MCF 10A (cell line): ENCODE measurements at regions not wholly inside any gene's neighbourhood (a gene's known extent, or its start where the extent isn't known, plus 50 kb on each side); places are given as distances from the start of the nearest gene placed in this dataset.
A peak's percentile ranks its signal among the peaks of the same experiment; 100 is the strongest.

Experiments
- BruUV-seq: library from RNA; stranded (reverse); fragments of 400-500 nt; replicated peaks from 2 replicates; lab custom pipeline; 2021; lab: Mats Ljungman, UMichigan
- CTCF ChIA-PET: fragments of 300-600 bp; sonication (Branson Sonifier 250); formaldehyde crosslinking; extraction: SDS; loops from one replicate; lab custom pipeline; 2021; ENCODE audit warnings: antibody characterized with exemption, inconsistent platforms; lab: Yijun Ruan, JAX
- POLR2A ChIA-PET: fragments of 300-600, 350-650 bp; sonication (Branson Sonifier 250); formaldehyde crosslinking; extraction: SDS; loops from one replicate; lab custom pipeline; 2020; ENCODE audit warnings: antibody characterized with exemption, inconsistent platforms; lab: Yijun Ruan, JAX
- DNase-seq: peaks from one replicate; pipeline ENCODE4 v3.0.0-alpha.2; 2018; ENCODE audit not compliant: unreplicated experiment
- H3K27ac Mint-ChIP-seq: one replicate; pipeline ENCODE4 v1.8.0; 2022; ENCODE audit warnings: mild to moderate bottlenecking, low read depth, mixed read lengths; ENCODE audit not compliant: unreplicated experiment
- H3K27me3 Mint-ChIP-seq: one replicate; pipeline ENCODE4 v1.8.0; 2022; ENCODE audit warnings: mixed read lengths; ENCODE audit not compliant: insufficient read depth, unreplicated experiment
- H3K36me3 Mint-ChIP-seq: one replicate; pipeline ENCODE4 v1.8.0; 2022; ENCODE audit warnings: mild to moderate bottlenecking, moderate library complexity, mixed read lengths; ENCODE audit not compliant: insufficient read depth, unreplicated experiment
- H3K4me1 Mint-ChIP-seq: one replicate; pipeline ENCODE4 v1.8.0; 2022; ENCODE audit warnings: mixed read lengths; ENCODE audit not compliant: insufficient read depth, unreplicated experiment
- H3K4me3 Mint-ChIP-seq: one replicate; pipeline ENCODE4 v1.8.0; 2022; ENCODE audit warnings: mild to moderate bottlenecking, moderate library complexity, mixed read lengths; ENCODE audit not compliant: unreplicated experiment
- H3K9me3 Mint-ChIP-seq: one replicate; pipeline ENCODE4 v1.8.0; 2022; ENCODE audit warnings: mixed read lengths; ENCODE audit not compliant: unreplicated experiment
- intact Hi-C: fragments of 100-400 bp; cut with micrococcal nuclease; formaldehyde crosslinking; loops from 2 replicates; pipeline ENCODE4 v1.14.1; 2022
- TF ChIP-seq, protein P1 (sequence below): fragments of 200-600 bp; IDR thresholded peaks from one replicate; pipeline ENCODE4 v1.8.0; 2022; ENCODE audit warnings: antibody characterized with exemption, mild to moderate bottlenecking; ENCODE audit not compliant: unreplicated experiment

DNA sequence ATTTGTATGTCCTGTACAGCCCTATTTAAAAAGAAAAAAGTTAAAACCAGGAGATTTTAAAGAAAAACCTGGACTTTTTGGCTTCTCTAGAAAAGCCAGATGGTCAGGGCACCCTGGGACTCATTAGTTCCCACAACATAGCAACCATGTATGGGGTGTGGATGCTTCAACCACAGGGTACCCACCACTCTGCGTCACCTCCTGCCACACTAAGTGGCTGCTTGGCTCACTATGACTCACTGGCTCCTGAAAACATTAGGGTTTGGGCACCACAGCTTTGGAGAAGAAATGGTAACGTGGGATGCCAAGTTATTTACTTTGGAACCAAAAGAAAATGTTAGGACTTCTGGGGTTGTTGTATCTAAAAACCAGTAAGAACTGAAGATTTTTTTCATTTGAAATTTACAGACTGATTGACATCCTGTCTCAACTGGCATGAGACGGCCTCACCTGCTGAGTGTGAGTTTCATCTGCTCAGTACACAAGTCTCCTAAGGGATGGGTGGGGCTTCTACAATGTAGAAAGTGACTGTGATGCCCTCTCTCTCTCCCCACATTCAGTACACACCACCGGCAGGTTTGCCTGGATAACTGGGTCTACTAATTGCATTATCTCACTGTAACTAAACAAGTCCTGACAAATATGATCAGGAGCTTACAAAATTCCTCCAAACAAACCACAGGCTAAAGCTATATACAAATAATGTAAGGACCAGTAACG, 103.9 kb downstream of the ESM1 start:
- Mint-ChIP-seq H3K9me3 (no peaks in the 10 kb centered on the region), H3K27me3 (no peaks in the 10 kb centered on the region), H3K4me1 (peaks cover 24% of the 10 kb centered on the region), H3K4me3 (no peak overlapping the region), H3K27ac (peak overlapping the region; percentile 83), H3K36me3 (no peaks in the 10 kb centered on the region)
- intact Hi-C loops = no loop called here
- CTCF ChIA-PET = interaction anchor here (0.6 to 2.1 kb wide), 9 partner anchors 9 to 364 kb away, joined by 3 to 15 read pairs (median 4); no protein-coding TSS in a partner anchor
- TF ChIP-seq, protein P1, sequence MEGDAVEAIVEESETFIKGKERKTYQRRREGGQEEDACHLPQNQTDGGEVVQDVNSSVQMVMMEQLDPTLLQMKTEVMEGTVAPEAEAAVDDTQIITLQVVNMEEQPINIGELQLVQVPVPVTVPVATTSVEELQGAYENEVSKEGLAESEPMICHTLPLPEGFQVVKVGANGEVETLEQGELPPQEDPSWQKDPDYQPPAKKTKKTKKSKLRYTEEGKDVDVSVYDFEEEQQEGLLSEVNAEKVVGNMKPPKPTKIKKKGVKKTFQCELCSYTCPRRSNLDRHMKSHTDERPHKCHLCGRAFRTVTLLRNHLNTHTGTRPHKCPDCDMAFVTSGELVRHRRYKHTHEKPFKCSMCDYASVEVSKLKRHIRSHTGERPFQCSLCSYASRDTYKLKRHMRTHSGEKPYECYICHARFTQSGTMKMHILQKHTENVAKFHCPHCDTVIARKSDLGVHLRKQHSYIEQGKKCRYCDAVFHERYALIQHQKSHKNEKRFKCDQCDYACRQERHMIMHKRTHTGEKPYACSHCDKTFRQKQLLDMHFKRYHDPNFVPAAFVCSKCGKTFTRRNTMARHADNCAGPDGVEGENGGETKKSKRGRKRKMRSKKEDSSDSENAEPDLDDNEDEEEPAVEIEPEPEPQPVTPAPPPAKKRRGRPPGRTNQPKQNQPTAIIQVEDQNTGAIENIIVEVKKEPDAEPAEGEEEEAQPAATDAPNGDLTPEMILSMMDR = no peak
- peak; percentile 81 for DNase-seq
- no TSS peak for BruUV-seq
- POLR2A ChIA-PET = interaction anchor here (0.6 to 1.5 kb wide), 6 partner anchors 9 to 571 kb away, joined by 3 to 10 read pairs (median 4); partner anchors contain the start of gene ARL15

DNA sequence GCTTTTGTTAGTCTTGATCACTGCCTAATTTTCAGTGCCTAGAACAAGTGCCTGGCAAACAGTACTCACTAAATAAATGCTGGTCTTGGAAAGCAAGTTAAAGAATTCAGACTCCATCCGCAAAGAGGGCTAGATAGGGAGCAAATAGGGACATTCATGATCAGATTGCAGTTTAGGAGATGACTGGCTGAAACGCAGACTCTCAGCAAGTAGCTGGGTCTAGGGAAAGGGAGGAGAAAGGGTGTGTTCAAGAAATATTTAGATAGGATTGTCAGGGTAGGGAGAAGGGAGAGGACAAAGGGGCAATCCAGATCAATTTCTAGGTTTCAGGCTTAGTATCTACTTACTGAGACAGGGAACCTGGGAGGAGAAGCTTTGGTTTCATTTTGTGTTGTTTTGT, 108.4 kb downstream of the ESM1 start:
- TF ChIP-seq, protein P1 = no peak
- Mint-ChIP-seq H3K4me1 (peaks cover 33% of the 10 kb centered on the region), H3K27ac (no peak overlapping the region), H3K9me3 (no peaks in the 10 kb centered on the region), H3K36me3 (no peaks in the 10 kb centered on the region), H3K4me3 (no peak overlapping the region), H3K27me3 (no peaks in the 10 kb centered on the region)
- intact Hi-C loops = no loop called here
- no TSS peak for BruUV-seq
- no peak for DNase-seq
- POLR2A ChIA-PET = interaction anchor here (0.7 kb wide), 1 partner anchor 186 kb away, joined by 3 read pairs; no protein-coding TSS in a partner anchor
- CTCF ChIA-PET = interaction anchor here (0.6 to 2.6 kb wide), 8 partner anchors 9 to 647 kb away, joined by 3 to 20 read pairs (median 4); no protein-coding TSS in a partner anchor

DNA sequence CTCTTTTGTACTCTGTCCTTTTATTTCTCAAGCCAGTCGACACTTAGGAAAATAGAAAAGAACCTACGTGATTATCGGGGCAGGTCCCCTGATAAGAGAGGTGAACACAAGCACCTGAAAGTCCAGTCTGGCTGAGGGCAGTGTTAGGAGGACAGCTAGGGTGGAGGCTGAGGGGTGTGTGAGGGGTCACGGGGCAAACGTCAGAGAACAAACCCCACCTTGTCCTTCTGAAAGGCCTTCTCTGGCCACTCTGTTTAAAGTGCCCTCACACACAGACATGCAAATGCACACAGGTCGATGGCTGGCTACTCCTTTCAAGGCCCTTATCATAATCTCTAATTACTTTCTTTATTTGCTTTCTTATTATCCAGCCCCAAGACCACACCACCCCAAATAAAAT, 108.8 kb downstream of the ESM1 start:
- TF ChIP-seq, protein P1 = no peak
- H3K4me1 Mint-ChIP-seq = peaks cover 29% of the 10 kb centered on the region
- intact Hi-C loops = no loop called here
- POLR2A ChIA-PET = no interaction called here
- no peaks in the 10 kb centered on the region for H3K9me3 Mint-ChIP-seq
- H3K4me3 Mint-ChIP-seq = no peak overlapping the region
- DNase-seq = no peak
- no peaks in the 10 kb centered on the region for H3K36me3 Mint-ChIP-seq
- CTCF ChIA-PET = interaction anchor here (0.6 to 2.6 kb wide), 7 partner anchors 10 to 647 kb away, joined by 3 to 20 read pairs (median 4); no protein-coding TSS in a partner anchor
- no TSS peak for BruUV-seq
- no peak overlapping the region for H3K27ac Mint-ChIP-seq
- no peaks in the 10 kb centered on the region for H3K27me3 Mint-ChIP-seq

DNA sequence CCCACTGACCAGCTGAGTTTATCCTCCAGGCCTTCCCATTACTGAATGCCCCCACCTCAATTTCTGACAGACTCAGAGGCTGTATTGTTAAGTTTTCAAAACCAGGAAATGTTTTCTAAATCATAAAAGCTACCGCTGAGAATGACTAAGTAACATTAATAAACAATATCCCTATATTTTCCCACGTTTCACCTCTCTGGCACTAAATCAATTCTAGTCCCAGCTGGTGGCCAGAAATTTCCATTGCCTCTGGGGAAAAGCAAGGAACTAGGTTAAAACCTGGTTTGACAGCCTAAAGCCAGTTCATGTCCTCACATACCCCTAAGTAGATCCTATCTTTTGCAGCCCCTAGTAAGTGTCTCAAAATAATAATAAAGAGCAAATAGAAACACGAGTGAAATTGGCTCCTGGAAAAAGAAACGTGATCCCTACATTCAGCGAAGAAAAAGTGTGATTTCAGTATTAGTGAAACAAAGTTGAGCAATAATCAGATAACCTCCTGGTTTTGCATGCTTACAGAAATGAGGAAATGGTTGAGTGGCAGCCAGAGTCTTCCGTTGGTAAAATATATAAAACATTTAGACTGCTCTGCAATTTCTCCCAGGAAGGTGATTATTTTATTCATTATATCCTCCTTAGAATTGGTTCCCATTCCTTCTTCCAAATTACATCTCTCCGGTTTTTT, 110.9 kb downstream of the ESM1 start:
- CTCF ChIA-PET = interaction anchor here (0.6 to 4.7 kb wide), 13 partner anchors 9 to 418 kb away, joined by 3 to 33 read pairs (median 3); partner anchors contain the start of gene SNX18
- POLR2A ChIA-PET = interaction anchor here (0.7 to 1.4 kb wide), 5 partner anchors 12 to 284 kb away, joined by 3 to 6 read pairs (median 3); no protein-coding TSS in a partner anchor
- intact Hi-C loops = no loop called here

More for the DNA sequence above, 110.9 kb downstream of the ESM1 start:
- peaks cover 28% of the 10 kb centered on the region for H3K4me1 Mint-ChIP-seq
- no TSS peak for BruUV-seq
- peak; percentile 80 for DNase-seq
- H3K27me3 Mint-ChIP-seq = no peaks in the 10 kb centered on the region
- peak overlapping the region; percentile 83 for H3K27ac Mint-ChIP-seq
- peak overlapping the region; percentile 61 for H3K4me3 Mint-ChIP-seq
- no peaks in the 10 kb centered on the region for H3K9me3 Mint-ChIP-seq
- no peaks in the 10 kb centered on the region for H3K36me3 Mint-ChIP-seq
- TF ChIP-seq, protein P1 = no peak
